ENCODE measurements at regions not wholly inside any gene's neighbourhood (a gene's known extent, or its start where the extent isn't known, plus 50 kb on each side); places are given as distances from the start of the nearest gene placed in this dataset.
"Not testable (repeated sequence)": the region's sequence is repeated elsewhere in the genome, so short reads cannot be mapped to it uniquely, and the experiment has no call there.

GRCh38 chr4:3630136-3630597 lies 97.9 kb upstream of the LRPAP1 start:
- Histone ChIP-seq H3K27ac (ENCODE audit: insufficient read depth in 1 of 2, low read depth in 1 of 2, low read length in 2 of 2, poor library complexity in 1 of 2, severe bottlenecking in 2 of 2) (no peak overlapping the region), H3K27me3 (replicated peaks in 2 of 5; ENCODE audit: control insufficient read depth in 4 of 5, insufficient read depth in 5 of 5, low read length in 4 of 5) (peaks cover 0 to 51% (median 2%) of the 10 kb centered on the region in 5 experiments), H3K4me1 (ENCODE audit: control extremely low read depth in 1 of 4, control insufficient read depth in 4 of 4, insufficient read depth in 4 of 4, low read length in 3 of 4) (no peaks in the 10 kb centered on the region), H3K4me3 (ENCODE audit: control insufficient read depth in 1 of 7, extremely low read depth in 1 of 7, insufficient read depth in 4 of 7, low read depth in 2 of 7, low read length in 6 of 7) (no peak overlapping the region), H3K9me3 (ENCODE audit: control extremely low read depth in 1 of 5, control insufficient read depth in 4 of 5, insufficient read depth in 2 of 5, low read depth in 1 of 5, low read length in 4 of 5) (peaks cover 0 to 2% (median 0%) of the 10 kb centered on the region in 5 experiments), H3K36me3 (ENCODE audit: control insufficient read depth in 4 of 4, insufficient read depth in 4 of 4, low read length in 3 of 4) (no peaks in the 10 kb centered on the region)
- ChIA-PET CTCF (no interaction called here), POLR2A (no interaction called here)
- WGBS (ENCODE audit: insufficient coverage), result 57% methylated on average over 6 of the region's 11 CpGs
- DNase-seq, result no peak

GRCh38 chr4:3629665-3630064 lies 97.4 kb upstream of the LRPAP1 start:
- Histone ChIP-seq H3K9me3 (ENCODE audit: control extremely low read depth in 1 of 5, control insufficient read depth in 4 of 5, insufficient read depth in 2 of 5, low read depth in 1 of 5, low read length in 4 of 5) (peaks cover 0 to 2% (median 0%) of the 10 kb centered on the region in 5 experiments), H3K27ac (ENCODE audit: insufficient read depth in 1 of 2, low read depth in 1 of 2, low read length in 2 of 2, poor library complexity in 1 of 2, severe bottlenecking in 2 of 2) (no peak overlapping the region), H3K27me3 (replicated peaks in 2 of 5; ENCODE audit: control insufficient read depth in 4 of 5, insufficient read depth in 5 of 5, low read length in 4 of 5) (peaks cover 0 to 55% (median 2%) of the 10 kb centered on the region in 5 experiments), H3K4me3 (ENCODE audit: control insufficient read depth in 1 of 7, extremely low read depth in 1 of 7, insufficient read depth in 4 of 7, low read depth in 2 of 7, low read length in 6 of 7) (no peak overlapping the region), H3K36me3 (ENCODE audit: control insufficient read depth in 4 of 4, insufficient read depth in 4 of 4, low read length in 3 of 4) (no peaks in the 10 kb centered on the region), H3K4me1 (ENCODE audit: control extremely low read depth in 1 of 4, control insufficient read depth in 4 of 4, insufficient read depth in 4 of 4, low read length in 3 of 4) (no peaks in the 10 kb centered on the region)
- DNase-seq, result no peak
- ChIA-PET POLR2A (no interaction called here), CTCF (no interaction called here)
- 90% methylated on average over 2 of the region's 12 CpGs for WGBS (ENCODE audit: insufficient coverage)

- peaks cover 0 to 60% (median 2%) of the 10 kb centered on the region in 5 experiments for H3K27me3 ChIP-seq (replicated peaks in 2 of 5; ENCODE audit: control insufficient read depth in 4 of 5, insufficient read depth in 5 of 5, low read length in 4 of 5)
- H3K9me3 ChIP-seq (ENCODE audit: control extremely low read depth in 1 of 5, control insufficient read depth in 4 of 5, insufficient read depth in 2 of 5, low read depth in 1 of 5, low read length in 4 of 5); CTCF ChIA-PET; DNase-seq; POLR2A ChIA-PET; H3K4me3 ChIP-seq (ENCODE audit: control insufficient read depth in 1 of 7, extremely low read depth in 1 of 7, insufficient read depth in 4 of 7, low read depth in 2 of 7, low read length in 6 of 7); H3K4me1 ChIP-seq (ENCODE audit: control extremely low read depth in 1 of 4, control insufficient read depth in 4 of 4, insufficient read depth in 4 of 4, low read length in 3 of 4); H3K36me3 ChIP-seq (ENCODE audit: control insufficient read depth in 4 of 4, insufficient read depth in 4 of 4, low read length in 3 of 4); H3K27ac ChIP-seq (ENCODE audit: insufficient read depth in 1 of 2, low read depth in 1 of 2, low read length in 2 of 2, poor library complexity in 1 of 2, severe bottlenecking in 2 of 2): not testable (repeated sequence)
- 89% methylated on average over 8 of the region's 13 CpGs for WGBS (ENCODE audit: insufficient coverage)
Observed at GRCh38 chr4:3629176-3629575, 97.0 kb upstream of the LRPAP1 start.

GRCh38 chr4:3628868-3629175 lies 96.6 kb upstream of the LRPAP1 start:
- Histone ChIP-seq H3K4me3 (ENCODE audit: control insufficient read depth in 1 of 7, extremely low read depth in 1 of 7, insufficient read depth in 4 of 7, low read depth in 2 of 7, low read length in 6 of 7) (no peak overlapping the region), H3K27me3 (replicated peaks in 2 of 5; ENCODE audit: control insufficient read depth in 4 of 5, insufficient read depth in 5 of 5, low read length in 4 of 5) (peaks cover 0 to 63% (median 2%) of the 10 kb centered on the region in 5 experiments), H3K36me3 (ENCODE audit: control insufficient read depth in 4 of 4, insufficient read depth in 4 of 4, low read length in 3 of 4) (no peaks in the 10 kb centered on the region), H3K27ac (ENCODE audit: insufficient read depth in 1 of 2, low read depth in 1 of 2, low read length in 2 of 2, poor library complexity in 1 of 2, severe bottlenecking in 2 of 2) (no peak overlapping the region), H3K4me1 (ENCODE audit: control extremely low read depth in 1 of 4, control insufficient read depth in 4 of 4, insufficient read depth in 4 of 4, low read length in 3 of 4) (no peaks in the 10 kb centered on the region), H3K9me3 (ENCODE audit: control extremely low read depth in 1 of 5, control insufficient read depth in 4 of 5, insufficient read depth in 2 of 5, low read depth in 1 of 5, low read length in 4 of 5) (peaks cover 0 to 2% (median 0%) of the 10 kb centered on the region in 5 experiments)
- WGBS (ENCODE audit: insufficient coverage), result 89% methylated on average over 11 of the region's 11 CpGs
- POLR2A ChIA-PET, result no interaction called here
- DNase-seq, result no peak
- CTCF ChIA-PET, result no interaction called here

- H3K9me3 ChIP-seq (ENCODE audit: control extremely low read depth in 1 of 5, control insufficient read depth in 4 of 5, insufficient read depth in 2 of 5, low read depth in 1 of 5, low read length in 4 of 5); POLR2A ChIA-PET; CTCF ChIA-PET; DNase-seq; H3K4me1 ChIP-seq (ENCODE audit: control extremely low read depth in 1 of 4, control insufficient read depth in 4 of 4, insufficient read depth in 4 of 4, low read length in 3 of 4); H3K27ac ChIP-seq (ENCODE audit: insufficient read depth in 1 of 2, low read depth in 1 of 2, low read length in 2 of 2, poor library complexity in 1 of 2, severe bottlenecking in 2 of 2); H3K4me3 ChIP-seq (ENCODE audit: control insufficient read depth in 1 of 7, extremely low read depth in 1 of 7, insufficient read depth in 4 of 7, low read depth in 2 of 7, low read length in 6 of 7); H3K36me3 ChIP-seq (ENCODE audit: control insufficient read depth in 4 of 4, insufficient read depth in 4 of 4, low read length in 3 of 4): not testable (repeated sequence)
- peaks cover 0 to 67% (median 2%) of the 10 kb centered on the region in 5 experiments for H3K27me3 ChIP-seq (replicated peaks in 2 of 5; ENCODE audit: control insufficient read depth in 4 of 5, insufficient read depth in 5 of 5, low read length in 4 of 5)
- WGBS (ENCODE audit: insufficient coverage), result 76% methylated on average over 19 of the region's 29 CpGs
Observed at GRCh38 chr4:3627967-3628867, 96.0 kb upstream of the LRPAP1 start.

GRCh38 chr4:3627456-3627855 lies 95.2 kb upstream of the LRPAP1 start:
- H3K9me3 ChIP-seq (ENCODE audit: control extremely low read depth in 1 of 5, control insufficient read depth in 4 of 5, insufficient read depth in 2 of 5, low read depth in 1 of 5, low read length in 4 of 5); POLR2A ChIA-PET: not testable (repeated sequence)

GRCh38 chr4:3626131-3626884 lies 94.1 kb upstream of the LRPAP1 start:
- H3K4me3 ChIP-seq (ENCODE audit: control insufficient read depth in 1 of 7, extremely low read depth in 1 of 7, insufficient read depth in 4 of 7, low read depth in 2 of 7, low read length in 6 of 7); H3K9me3 ChIP-seq (ENCODE audit: control extremely low read depth in 1 of 5, control insufficient read depth in 4 of 5, insufficient read depth in 2 of 5, low read depth in 1 of 5, low read length in 4 of 5); POLR2A ChIA-PET; DNase-seq; H3K27ac ChIP-seq (ENCODE audit: insufficient read depth in 1 of 2, low read depth in 1 of 2, low read length in 2 of 2, poor library complexity in 1 of 2, severe bottlenecking in 2 of 2); H3K4me1 ChIP-seq (ENCODE audit: control extremely low read depth in 1 of 4, control insufficient read depth in 4 of 4, insufficient read depth in 4 of 4, low read length in 3 of 4); H3K36me3 ChIP-seq (ENCODE audit: control insufficient read depth in 4 of 4, insufficient read depth in 4 of 4, low read length in 3 of 4); CTCF ChIA-PET: not testable (repeated sequence)
- peaks cover 0 to 68% (median 2%) of the 10 kb centered on the region in 5 experiments for H3K27me3 ChIP-seq (replicated peaks in 2 of 5; ENCODE audit: control insufficient read depth in 4 of 5, insufficient read depth in 5 of 5, low read length in 4 of 5)
- 86% methylated on average over 22 of the region's 24 CpGs for WGBS (ENCODE audit: insufficient coverage)

More at GRCh38 chr4:3627456-3627855, 95.2 kb upstream of the LRPAP1 start:
- H3K27me3 ChIP-seq (replicated peaks in 2 of 5; ENCODE audit: control insufficient read depth in 4 of 5, insufficient read depth in 5 of 5, low read length in 4 of 5), result peaks cover 0 to 72% (median 2%) of the 10 kb centered on the region in 5 experiments
- H3K4me1 ChIP-seq (ENCODE audit: control extremely low read depth in 1 of 4, control insufficient read depth in 4 of 4, insufficient read depth in 4 of 4, low read length in 3 of 4); H3K27ac ChIP-seq (ENCODE audit: insufficient read depth in 1 of 2, low read depth in 1 of 2, low read length in 2 of 2, poor library complexity in 1 of 2, severe bottlenecking in 2 of 2); CTCF ChIA-PET; H3K4me3 ChIP-seq (ENCODE audit: control insufficient read depth in 1 of 7, extremely low read depth in 1 of 7, insufficient read depth in 4 of 7, low read depth in 2 of 7, low read length in 6 of 7); DNase-seq; H3K36me3 ChIP-seq (ENCODE audit: control insufficient read depth in 4 of 4, insufficient read depth in 4 of 4, low read length in 3 of 4): not testable (repeated sequence)
- WGBS (ENCODE audit: insufficient coverage), result 97% methylated on average over 2 of the region's 8 CpGs

All from common myeloid progenitor, CD34-positive (primary cell).